HG02981 (cell line): ENCODE measurements at regions not wholly inside any gene's neighbourhood (a gene's known extent, or its start where the extent isn't known, plus 50 kb on each side); places are given as distances from the start of the nearest gene placed in this dataset.

Source experiments
- ATAC-seq: cut with Tn5 transposase; IDR thresholded peaks from one replicate; pipeline ENCODE4 v1.9.1; 2021; ENCODE audit warnings: mild to moderate bottlenecking, moderate library complexity; ENCODE audit not compliant: unreplicated experiment

DNA sequence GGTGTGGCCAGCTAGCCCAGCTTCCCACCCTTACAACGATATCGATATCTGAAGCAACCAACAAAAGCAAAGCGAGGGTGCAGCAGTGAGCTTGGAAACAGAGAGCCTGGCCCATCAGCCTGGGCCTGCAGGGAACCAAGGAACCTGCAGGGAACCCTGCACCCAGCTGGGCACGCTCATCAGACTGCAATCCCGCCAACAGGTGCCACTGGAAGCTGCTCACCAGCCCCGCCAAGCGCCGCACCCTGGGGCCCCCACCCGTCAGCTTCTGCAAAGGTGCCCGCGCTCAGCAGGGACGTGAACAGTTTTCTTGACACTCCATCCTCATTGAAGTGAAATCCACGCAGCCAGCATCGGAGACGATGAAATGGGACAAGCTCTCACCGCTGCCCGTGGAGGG, 250.7 kb downstream of the RBFOX3 start:
- no peak for ATAC-seq

- no peak for ATAC-seq
Observed at GRCh38 chr17:79356839-79357447, 253.9 kb downstream of the RBFOX3 start.

DNA sequence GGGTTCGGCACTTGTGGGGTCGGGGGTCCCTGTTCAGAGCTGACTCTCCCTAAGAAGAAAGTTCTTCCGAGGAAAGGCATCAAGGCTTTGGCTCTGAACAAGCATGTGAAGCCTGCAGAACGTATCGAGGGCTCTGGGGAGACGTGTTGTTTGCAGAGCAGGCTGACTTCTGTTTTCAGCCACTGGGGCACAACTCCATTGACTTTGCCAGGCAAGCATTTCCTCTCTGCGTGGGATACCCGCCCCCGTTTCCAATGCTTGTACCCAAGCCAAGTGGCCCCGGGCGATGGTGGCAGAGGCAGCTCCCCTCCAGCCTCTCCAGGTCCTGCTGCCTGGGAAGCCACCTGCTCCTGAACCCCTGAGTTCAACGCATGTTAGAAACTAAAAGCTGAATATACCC, 255.7 kb downstream of the RBFOX3 start:
- ATAC-seq = no peak

DNA sequence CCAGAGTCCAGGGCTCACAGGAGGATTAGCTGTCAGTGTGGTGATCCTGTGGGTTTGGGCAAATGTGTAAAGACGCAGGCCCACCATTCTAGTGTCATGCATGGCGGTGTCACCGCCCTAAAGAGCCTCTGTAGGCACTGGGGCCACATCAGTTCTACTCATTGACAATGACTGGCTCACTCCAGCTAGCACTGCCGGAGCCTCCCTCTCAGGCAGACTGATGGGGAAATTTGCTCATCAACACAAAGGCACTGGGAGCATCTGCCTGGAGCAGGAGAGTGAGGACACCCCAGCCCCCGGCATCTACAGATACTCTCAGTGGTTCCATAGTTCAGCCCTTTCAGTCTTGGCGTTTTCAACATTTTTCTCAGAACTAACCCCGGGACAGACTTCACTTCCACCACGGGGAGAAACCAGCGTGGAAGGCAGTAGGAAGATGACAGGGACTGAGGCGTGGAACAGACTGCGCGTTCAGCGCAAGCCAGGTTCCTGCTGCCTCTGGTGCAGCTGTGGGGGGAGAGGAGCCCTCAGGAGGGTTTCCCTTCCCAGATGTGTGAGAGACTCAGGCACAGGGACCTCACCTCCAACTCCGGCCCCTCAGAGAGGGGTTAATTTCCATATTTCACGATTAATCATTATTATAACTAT, 256.6 kb downstream of the RBFOX3 start:
- ATAC-seq = no peak

DNA sequence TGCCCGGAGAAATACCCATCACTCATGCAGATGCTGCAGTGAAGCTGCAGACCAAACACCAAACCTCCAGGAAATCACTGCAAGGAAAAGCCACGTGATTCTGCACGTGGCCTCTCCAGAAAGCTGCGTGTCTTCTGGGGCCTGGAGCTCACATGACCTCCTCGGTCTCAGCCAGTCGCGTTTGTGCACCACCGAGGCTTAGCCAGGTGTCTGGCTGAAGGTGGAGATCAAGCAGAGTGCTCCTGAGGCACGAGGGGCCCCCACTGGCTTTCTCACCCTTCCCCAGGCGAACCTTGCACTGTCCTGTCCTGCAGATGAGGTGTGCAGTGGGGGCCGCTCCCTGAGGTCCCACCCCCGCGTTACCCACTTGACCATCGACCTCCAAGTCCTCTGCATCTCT, 257.3 kb downstream of the RBFOX3 start:
- no peak for ATAC-seq

- ATAC-seq = no peak
Observed at GRCh38 chr17:79353016-79353415, 257.8 kb downstream of the RBFOX3 start.

DNA sequence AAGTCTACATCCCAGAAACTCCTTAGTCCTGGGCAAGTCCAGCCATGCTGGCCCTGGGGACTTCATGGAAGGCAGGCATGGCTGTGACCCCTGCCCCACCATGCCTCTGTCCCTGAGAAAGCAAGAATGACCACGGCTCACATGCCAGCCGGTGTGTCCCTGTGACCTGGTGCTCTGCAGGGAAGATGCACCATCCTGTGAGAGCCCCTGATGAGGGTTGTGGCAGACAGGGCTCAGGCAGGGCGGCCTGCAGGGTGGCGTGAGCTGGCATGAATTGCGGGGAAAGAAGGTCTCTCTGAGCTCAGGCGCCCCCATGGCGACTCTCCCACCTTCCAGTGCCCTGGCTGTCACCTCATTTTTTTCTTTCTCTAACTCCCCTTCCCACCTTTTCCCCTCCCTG, 260.3 kb downstream of the RBFOX3 start:
- ATAC-seq = no peak

- ATAC-seq = no peak
Observed at GRCh38 chr17:79349506-79350400, 261.1 kb downstream of the RBFOX3 start.

GRCh38 chr17:79342376-79342775, 267.8 kb downstream of the ENGASE start:
- ATAC-seq = no peak

DNA sequence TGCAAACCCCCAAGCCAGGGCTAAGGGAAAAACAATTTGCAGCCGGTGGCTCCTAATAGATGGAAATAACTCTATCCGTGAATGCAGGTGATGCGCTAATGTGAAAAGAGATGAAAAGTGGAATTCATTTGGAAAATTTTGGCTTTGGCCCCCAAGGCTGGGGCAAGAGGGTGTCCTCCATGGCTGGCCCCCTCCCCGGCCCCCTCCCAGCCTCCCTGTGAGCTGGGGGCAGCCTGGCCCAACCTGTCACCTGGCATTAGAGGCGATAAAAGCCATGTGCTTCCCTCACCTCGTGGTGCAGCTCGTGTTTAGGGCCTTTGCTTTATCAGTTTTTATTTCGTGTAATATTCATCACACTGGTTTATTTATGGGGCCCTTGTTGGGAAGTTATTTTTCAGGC, 267.2 kb downstream of the ENGASE start:
- no peak for ATAC-seq

DNA sequence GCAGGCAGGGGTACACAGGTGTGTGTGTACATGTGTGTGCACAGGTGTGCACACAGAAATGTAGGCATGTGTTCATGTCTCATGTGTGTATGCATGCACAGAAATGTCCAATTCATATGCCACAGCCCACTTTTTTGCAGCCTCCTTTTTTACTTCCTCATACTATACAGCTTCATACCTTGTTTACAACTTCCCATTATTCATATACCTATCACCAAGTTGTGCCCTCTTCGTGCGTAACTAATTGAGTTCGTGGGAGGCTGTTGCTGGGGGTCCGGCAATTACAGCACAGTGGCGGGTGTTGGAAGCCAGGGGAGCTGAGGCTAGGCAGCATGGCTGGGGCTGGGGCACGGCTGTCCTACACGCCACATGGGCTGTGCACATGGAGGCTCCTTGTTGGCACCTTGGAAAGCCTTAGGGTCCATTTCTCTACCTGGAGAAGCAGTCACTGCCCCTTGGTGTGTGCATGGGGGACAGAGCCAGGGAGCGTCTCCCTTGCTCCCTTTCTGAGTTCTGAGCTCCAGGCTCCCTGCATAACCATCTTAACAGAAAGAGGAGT, 266.7 kb downstream of the ENGASE start:
- ATAC-seq = no peak

DNA sequence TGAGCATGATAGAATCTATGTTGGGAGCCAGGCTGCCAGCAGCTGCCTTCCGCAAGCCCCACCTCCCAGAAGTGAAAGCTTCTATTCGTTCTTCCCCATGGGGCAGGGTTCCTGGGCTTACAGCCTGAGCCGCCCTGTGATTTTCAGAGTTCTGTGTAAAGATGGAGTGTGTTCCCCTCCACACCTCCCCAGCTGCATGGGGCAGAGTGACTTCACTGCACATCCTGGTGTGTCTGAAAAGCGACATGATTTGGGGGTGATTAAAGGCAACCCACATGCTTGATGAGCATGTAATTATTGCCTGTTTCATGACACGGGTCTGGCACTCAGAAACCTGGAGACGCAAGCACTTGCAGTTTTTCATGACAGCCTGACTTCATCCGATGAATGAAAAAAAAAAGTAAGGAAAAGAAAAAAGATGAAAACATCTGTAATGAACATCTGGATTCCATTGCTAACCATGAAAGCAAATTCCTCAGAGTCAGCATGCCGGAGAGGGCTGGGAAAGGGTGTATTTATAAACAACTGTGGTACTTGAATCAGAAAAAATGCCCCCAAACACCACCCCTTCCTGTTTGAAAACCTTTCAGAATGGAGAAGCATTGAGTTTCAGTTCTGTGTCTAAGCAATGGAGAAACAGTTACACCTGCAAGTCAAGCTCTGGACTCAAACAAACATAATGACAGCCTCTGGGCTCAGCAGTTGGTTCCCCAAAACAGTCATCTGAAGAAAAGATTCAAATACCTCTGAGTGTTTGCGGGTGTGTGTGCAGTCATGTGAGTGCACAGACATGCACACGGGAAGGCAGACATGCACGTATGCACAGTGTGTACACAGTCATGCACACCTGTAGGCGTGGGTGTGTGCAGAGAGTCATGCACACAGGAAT, 266.0 kb downstream of the ENGASE start:
- ATAC-seq = peak; percentile 84

DNA sequence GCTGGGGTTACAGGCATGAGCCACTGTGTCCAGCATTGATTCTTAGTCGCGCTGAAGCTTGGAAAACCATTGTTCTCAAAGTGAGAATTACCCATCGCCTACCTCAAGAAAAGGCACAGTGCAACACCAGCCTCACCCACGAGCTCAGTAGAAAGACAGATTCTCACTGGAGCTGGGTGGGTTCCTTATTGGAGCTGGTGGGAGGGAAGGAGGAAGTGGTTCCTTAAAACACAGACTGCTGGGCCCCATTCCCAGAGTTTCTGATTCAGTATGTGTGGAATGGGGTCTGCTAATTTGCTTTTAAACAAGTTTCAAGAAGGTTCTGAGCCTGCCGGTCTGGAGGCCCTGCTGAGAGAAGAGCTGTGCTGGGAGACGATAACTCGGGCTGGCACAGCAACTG, 264.7 kb downstream of the ENGASE start:
- ATAC-seq = no peak

DNA sequence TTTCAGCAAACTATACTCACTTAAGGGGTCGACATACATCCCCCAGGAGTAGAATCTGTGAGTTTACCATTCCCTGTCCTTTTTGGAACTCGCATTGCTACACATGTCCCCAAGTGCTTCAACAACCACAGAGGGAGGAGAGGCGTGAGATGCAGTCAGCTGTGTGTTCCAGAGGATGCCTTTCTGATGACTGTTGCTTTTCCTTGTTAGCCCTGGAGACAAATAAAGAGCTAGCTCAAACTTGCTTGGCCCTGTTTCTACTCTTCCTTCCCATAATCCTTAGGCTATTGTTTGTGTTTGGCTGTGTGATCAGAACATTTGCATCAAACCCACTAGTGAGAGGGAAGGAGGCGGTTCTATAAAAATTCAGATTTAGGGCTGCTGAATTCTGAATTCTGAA, 264.0 kb downstream of the ENGASE start:
- ATAC-seq = no peak

- no peak for ATAC-seq
Observed at GRCh38 chr17:79338152-79338551, 263.5 kb downstream of the ENGASE start.

- ATAC-seq = no peak
Observed at GRCh38 chr17:79337053-79337452, 262.4 kb downstream of the ENGASE start.

GRCh38 chr17:79335456-79335855, 260.8 kb downstream of the ENGASE start:
- ATAC-seq = no peak

- ATAC-seq = no peak
Observed at GRCh38 chr17:79332011-79332554, 257.5 kb downstream of the ENGASE start.

GRCh38 chr17:79331492-79331891, 256.9 kb downstream of the ENGASE start:
- ATAC-seq = no peak

DNA sequence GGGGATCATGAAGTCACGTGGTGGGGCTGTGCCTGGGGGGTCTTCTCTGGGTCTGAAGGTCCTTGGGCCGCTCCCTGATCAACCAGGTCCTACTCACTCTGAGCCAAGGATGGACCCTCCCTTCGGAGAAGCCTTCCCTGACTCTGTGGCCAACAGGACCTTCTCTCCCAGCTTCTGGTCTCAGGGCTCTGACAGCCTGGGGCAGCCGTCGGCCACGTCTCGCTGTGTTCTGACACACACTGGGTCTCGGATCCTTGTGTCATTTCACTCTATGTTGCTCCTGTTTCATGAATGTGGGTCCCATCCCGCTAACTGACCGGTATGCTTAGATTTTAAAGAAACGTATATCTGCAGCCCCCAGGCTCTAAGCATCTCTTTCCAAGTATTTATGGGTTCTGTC, 256.1 kb downstream of the ENGASE start:
- no peak for ATAC-seq
